ENCODE measurements at regions not wholly inside any gene's neighbourhood (a gene's known extent, or its start where the extent isn't known, plus 50 kb on each side); places are given as distances from the start of the nearest gene placed in this dataset.

DNA sequence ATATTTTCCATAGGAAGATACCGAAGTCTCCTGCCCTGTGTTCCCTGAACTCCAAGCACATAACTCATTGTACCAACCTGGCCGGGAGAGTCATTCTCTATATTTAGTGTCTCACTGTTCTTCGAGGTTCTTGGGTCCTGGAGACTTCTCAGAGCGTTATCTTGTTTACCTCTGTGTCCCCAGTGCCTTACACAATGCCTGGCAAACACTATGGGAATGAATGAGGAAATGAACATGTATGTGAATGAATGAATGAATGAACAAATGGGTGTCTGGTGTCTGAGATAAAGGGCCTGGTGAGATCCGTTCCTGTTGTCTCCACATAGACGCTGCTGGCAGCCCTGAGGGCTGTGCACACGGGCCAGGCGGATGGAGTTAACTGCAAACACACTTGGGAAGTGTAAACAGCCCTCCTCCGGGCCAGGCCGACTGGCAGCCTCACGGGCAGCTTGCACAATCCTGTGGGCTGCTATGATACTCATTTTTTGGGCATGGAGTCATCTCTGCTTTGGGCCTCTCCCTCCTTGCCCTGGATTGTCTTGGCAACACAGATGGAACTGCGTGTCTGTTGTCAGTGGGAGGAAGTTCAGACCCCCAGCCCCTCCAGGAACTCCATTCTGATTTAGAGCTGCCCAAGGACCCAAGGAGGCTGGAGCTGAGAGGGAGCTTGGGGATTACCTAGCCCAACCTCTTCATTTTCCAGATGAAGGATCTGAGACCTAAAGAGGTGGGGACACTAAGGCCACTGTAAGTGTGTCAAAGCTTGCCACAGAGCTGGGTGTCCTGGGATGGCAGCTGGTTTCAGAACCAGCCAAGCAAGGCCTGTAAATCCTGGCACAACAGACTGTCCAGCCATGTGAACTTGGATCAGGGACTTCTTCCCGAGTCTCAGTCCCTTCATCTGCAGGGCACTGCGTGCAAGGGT, 124.4 kb downstream of the INHBB start:
- H3K4me1 Mint-ChIP-seq: peaks cover 12% of the 10 kb centered on the region
- H3K9me3 Mint-ChIP-seq: no peaks in the 10 kb centered on the region
- H3K36me3 Mint-ChIP-seq (ENCODE audit: low read depth): no peaks in the 10 kb centered on the region
- Histone ChIP-seq H2AFZ (no peak overlapping the region), H3K4me2 (no peak overlapping the region), H3K9me2 (ENCODE audit: insufficient read depth) (no peaks in the 10 kb centered on the region), H3K36me3 (ENCODE audit: insufficient read depth) (no peaks in the 10 kb centered on the region), H3K4me3 (no peak overlapping the region), H3K27me3 (ENCODE audit: insufficient read depth) (peaks cover 84% of the 10 kb centered on the region), H3K27ac (ENCODE audit: low read depth) (no peak overlapping the region), H4K20me1 (replicated peaks; ENCODE audit: insufficient read depth) (peaks cover 12% of the 10 kb centered on the region), H3K4me1 (ENCODE audit: insufficient read depth) (peaks cover 13% of the 10 kb centered on the region), H3F3A (replicated peaks; ENCODE audit: low read depth) (0 out of 2 replicates have a peak, but pooled peaks cover 3% of the 10 kb centered on the region), H3K79me2 (replicated peaks; ENCODE audit: insufficient read depth) (no peaks in the 10 kb centered on the region)
- TF ChIP-seq JUNB (IDR thresholded peaks at IDR 0.05; ENCODE audit: unreplicated experiment): no peak
- TF ChIP-seq, protein P1, sequence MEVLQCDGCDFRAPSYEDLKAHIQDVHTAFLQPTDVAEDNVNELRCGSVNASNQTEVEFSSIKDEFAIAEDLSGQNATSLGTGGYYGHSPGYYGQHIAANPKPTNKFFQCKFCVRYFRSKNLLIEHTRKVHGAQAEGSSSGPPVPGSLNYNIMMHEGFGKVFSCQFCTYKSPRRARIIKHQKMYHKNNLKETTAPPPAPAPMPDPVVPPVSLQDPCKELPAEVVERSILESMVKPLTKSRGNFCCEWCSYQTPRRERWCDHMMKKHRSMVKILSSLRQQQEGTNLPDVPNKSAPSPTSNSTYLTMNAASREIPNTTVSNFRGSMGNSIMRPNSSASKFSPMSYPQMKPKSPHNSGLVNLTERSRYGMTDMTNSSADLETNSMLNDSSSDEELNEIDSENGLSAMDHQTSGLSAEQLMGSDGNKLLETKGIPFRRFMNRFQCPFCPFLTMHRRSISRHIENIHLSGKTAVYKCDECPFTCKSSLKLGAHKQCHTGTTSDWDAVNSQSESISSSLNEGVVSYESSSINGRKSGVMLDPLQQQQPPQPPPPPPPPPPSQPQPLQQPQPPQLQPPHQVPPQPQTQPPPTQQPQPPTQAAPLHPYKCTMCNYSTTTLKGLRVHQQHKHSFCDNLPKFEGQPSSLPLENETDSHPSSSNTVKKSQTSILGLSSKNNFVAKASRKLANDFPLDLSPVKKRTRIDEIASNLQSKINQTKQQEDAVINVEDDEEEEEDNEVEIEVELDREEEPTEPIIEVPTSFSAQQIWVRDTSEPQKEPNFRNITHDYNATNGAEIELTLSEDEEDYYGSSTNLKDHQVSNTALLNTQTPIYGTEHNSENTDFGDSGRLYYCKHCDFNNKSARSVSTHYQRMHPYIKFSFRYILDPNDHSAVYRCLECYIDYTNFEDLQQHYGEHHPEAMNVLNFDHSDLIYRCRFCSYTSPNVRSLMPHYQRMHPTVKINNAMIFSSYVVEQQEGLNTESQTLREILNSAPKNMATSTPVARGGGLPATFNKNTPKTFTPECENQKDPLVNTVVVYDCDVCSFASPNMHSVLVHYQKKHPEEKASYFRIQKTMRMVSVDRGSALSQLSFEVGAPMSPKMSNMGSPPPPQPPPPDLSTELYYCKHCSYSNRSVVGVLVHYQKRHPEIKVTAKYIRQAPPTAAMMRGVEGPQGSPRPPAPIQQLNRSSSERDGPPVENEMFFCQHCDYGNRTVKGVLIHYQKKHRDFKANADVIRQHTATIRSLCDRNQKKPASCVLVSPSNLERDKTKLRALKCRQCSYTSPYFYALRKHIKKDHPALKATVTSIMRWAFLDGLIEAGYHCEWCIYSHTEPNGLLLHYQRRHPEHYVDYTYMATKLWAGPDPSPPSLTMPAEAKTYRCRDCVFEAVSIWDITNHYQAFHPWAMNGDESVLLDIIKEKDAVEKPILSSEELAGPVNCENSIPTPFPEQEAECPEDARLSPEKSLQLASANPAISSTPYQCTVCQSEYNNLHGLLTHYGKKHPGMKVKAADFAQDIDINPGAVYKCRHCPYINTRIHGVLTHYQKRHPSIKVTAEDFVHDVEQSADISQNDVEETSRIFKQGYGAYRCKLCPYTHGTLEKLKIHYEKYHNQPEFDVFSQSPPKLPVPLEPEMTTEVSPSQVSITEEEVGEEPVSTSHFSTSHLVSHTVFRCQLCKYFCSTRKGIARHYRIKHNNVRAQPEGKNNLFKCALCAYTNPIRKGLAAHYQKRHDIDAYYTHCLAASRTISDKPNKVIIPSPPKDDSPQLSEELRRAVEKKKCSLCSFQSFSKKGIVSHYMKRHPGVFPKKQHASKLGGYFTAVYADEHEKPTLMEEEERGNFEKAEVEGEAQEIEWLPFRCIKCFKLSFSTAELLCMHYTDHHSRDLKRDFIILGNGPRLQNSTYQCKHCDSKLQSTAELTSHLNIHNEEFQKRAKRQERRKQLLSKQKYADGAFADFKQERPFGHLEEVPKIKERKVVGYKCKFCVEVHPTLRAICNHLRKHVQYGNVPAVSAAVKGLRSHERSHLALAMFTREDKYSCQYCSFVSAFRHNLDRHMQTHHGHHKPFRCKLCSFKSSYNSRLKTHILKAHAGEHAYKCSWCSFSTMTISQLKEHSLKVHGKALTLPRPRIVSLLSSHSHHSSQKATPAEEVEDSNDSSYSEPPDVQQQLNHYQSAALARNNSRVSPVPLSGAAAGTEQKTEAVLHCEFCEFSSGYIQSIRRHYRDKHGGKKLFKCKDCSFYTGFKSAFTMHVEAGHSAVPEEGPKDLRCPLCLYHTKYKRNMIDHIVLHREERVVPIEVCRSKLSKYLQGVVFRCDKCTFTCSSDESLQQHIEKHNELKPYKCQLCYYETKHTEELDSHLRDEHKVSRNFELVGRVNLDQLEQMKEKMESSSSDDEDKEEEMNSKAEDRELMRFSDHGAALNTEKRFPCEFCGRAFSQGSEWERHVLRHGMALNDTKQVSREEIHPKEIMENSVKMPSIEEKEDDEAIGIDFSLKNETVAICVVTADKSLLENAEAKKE (CRISPR knock-in tag; IDR thresholded peaks at IDR 0.05): no peak
- TF ChIP-seq, protein P2, sequence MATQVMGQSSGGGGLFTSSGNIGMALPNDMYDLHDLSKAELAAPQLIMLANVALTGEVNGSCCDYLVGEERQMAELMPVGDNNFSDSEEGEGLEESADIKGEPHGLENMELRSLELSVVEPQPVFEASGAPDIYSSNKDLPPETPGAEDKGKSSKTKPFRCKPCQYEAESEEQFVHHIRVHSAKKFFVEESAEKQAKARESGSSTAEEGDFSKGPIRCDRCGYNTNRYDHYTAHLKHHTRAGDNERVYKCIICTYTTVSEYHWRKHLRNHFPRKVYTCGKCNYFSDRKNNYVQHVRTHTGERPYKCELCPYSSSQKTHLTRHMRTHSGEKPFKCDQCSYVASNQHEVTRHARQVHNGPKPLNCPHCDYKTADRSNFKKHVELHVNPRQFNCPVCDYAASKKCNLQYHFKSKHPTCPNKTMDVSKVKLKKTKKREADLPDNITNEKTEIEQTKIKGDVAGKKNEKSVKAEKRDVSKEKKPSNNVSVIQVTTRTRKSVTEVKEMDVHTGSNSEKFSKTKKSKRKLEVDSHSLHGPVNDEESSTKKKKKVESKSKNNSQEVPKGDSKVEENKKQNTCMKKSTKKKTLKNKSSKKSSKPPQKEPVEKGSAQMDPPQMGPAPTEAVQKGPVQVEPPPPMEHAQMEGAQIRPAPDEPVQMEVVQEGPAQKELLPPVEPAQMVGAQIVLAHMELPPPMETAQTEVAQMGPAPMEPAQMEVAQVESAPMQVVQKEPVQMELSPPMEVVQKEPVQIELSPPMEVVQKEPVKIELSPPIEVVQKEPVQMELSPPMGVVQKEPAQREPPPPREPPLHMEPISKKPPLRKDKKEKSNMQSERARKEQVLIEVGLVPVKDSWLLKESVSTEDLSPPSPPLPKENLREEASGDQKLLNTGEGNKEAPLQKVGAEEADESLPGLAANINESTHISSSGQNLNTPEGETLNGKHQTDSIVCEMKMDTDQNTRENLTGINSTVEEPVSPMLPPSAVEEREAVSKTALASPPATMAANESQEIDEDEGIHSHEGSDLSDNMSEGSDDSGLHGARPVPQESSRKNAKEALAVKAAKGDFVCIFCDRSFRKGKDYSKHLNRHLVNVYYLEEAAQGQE (IDR thresholded peaks at IDR 0.05; ENCODE audit: unreplicated experiment): no peak
- DNase-seq (ENCODE audit: low spot score): no peak
- ATAC-seq: no peak
- H3K27me3 Mint-ChIP-seq (ENCODE audit: insufficient read depth, low read depth, poor library complexity): peaks cover 75% of the 10 kb centered on the region
- no peak overlapping the region for H3K4me3 Mint-ChIP-seq
- H3K27ac Mint-ChIP-seq: no peak overlapping the region
